ENCODE measurements at regions not wholly inside any gene's neighbourhood (a gene's known extent, or its start where the extent isn't known, plus 50 kb on each side); places are given as distances from the start of the nearest gene placed in this dataset.
"Not testable (repeated sequence)": the region's sequence is repeated elsewhere in the genome, so short reads cannot be mapped to it uniquely, and the experiment has no call there.

GRCh38 chr10:8305876-8306652 is 251.6 kb downstream of the GATA3 start:
- DNase-seq (ENCODE audit: low read depth in 2 of 2, low spot score in 1 of 2): no peak

GRCh38 chr10:8306685-8307364 is 252.3 kb downstream of the GATA3 start:
- DNase-seq (ENCODE audit: low read depth in 2 of 2, low spot score in 1 of 2): no peak

DNA sequence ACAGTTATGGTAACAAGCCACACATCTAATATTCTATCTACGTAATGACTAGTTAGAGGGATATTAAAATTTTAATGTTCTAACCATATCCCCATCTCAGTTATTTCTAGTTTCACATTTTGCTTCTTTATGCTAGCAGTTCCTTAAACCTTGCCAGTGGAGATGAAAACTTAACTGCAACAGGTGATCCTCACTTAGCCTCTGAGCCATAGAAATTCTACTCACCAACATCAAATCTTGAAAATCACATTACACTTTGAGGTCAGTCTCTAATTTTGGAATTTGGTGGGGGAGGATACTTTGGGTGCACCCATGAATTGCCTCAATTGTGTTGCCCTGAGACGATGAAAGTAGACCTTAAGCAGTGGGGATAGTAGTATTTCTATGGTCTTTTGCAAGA is 256.4 kb downstream of the GATA3 start:
- DNase-seq (ENCODE audit: low read depth in 2 of 2, low spot score in 1 of 2): no peak

DNA sequence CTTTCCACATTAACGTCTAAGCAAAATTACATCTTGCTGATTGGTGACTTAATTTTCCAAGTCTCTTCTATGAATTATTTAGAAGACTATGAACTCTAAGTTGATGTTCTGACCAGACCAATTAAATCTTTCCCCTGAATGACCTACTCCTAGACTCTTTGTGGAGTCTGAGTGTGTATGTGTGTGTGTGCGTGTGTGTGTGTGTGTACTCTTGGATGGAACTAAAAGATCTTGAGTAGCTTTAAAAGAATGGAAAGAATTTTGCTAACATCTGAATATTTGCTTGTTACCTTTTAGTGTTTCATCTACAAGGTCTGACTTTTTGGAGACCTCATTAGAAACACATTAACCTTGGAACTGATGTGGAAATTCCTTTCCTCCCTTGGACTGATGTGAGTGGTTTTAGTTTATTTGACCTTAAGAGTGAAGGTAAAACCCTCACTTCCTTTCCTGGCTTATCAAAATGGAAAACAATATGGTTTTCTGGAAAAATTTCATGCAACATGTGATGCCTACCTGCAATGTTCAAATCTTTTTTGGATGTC is 257.1 kb downstream of the GATA3 start:
- no peak for DNase-seq (ENCODE audit: low read depth in 2 of 2, low spot score in 1 of 2)

DNA sequence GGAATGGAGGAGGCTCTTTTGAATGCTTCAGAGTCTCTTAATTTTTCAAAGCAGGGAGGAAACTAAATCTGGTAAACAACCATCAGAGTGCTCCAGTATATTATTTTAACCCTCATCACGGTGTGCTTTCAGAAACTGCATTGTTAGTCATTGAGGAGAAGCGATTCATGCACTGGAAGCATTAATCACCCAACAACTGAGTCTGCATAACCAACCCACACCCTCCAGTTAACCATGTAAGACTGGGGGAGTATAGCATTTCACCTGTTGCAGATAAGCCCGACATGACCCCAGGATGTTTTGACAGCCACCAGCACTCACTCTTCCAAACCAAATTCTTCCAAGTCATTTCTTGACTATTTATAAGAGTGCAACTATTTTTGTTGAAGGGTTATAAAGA is 257.6 kb downstream of the GATA3 start:
- DNase-seq (ENCODE audit: low read depth in 2 of 2, low spot score in 1 of 2): no peak

GRCh38 chr10:8312781-8313180 is 258.3 kb downstream of the GATA3 start:
- DNase-seq (ENCODE audit: low read depth in 2 of 2, low spot score in 1 of 2): no peak

DNA sequence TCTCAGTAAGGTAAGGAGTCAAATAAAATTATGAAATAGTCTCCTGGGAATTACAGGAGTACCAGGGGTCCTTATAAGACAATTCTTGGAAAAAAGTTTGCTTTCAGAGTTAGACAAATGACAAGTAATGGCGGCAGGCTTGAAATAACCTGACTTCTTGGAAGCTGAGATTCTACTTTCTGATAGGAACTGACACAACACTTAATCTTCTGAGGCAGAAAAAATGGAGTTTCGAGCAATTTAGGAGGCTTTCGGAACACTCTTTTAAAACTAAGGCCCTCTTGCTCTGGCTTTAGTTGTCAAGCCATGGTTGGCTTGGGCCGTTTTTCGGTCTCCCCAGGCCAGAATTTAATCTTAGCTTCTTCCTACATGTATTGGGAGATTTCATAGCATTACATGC is 260.0 kb downstream of the GATA3 start:
- DNase-seq (ENCODE audit: low read depth in 2 of 2, low spot score in 1 of 2): no peak

DNA sequence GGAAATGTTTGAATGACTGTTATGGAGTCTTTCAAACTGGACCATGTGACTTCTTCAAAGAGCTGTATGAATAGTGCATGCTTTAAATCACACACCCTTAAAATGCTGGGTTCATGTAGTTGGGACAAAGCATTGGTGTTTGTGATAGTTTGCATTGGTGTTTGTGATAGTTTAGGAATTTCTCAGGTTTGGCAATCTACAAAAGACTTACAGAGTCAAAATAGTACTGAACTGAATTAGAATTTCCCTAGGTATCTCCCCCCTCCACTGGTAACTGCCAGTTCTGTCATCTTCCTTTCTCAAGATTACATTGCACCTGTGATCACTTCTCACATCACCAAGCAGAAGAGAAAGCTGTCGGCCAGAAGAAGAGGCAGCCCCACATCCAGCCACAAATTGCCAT is 261.1 kb downstream of the GATA3 start:
- no peak for DNase-seq (ENCODE audit: low read depth in 2 of 2, low spot score in 1 of 2)

GRCh38 chr10:8316284-8316683 is 261.8 kb downstream of the GATA3 start:
- DNase-seq (ENCODE audit: low read depth in 2 of 2, low spot score in 1 of 2): no peak

- not testable (repeated sequence) for DNase-seq (ENCODE audit: low read depth in 2 of 2, low spot score in 1 of 2)
Measured at GRCh38 chr10:8318429-8318828, 263.9 kb downstream of the GATA3 start.

DNA sequence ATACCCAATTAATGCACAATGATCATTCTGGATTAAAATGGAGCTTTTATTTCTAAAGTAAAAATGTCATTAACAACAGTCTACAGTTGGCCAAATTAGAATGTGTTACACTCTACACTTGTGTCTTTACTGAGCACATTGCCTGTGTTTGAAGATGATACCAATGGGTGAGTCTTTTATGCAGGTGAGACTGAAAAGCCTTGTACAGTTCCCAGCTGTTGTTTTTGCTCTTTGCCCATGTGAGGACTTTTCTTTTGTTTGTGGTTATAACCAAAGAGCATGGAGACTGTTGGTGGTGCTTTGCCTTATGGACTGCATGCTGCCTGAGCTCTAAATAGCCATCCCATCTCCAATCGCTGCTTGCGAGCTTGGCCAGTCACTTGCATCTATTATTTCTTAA is 264.5 kb downstream of the GATA3 start:
- DNase-seq (ENCODE audit: low read depth in 2 of 2, low spot score in 1 of 2): no peak

GRCh38 chr10:8319704-8320103 is 265.2 kb downstream of the GATA3 start:
- DNase-seq (ENCODE audit: low read depth in 2 of 2, low spot score in 1 of 2): no peak

- no peak for DNase-seq (ENCODE audit: low read depth in 2 of 2, low spot score in 1 of 2)
Measured at GRCh38 chr10:8321990-8322389, 267.5 kb downstream of the GATA3 start.

DNA sequence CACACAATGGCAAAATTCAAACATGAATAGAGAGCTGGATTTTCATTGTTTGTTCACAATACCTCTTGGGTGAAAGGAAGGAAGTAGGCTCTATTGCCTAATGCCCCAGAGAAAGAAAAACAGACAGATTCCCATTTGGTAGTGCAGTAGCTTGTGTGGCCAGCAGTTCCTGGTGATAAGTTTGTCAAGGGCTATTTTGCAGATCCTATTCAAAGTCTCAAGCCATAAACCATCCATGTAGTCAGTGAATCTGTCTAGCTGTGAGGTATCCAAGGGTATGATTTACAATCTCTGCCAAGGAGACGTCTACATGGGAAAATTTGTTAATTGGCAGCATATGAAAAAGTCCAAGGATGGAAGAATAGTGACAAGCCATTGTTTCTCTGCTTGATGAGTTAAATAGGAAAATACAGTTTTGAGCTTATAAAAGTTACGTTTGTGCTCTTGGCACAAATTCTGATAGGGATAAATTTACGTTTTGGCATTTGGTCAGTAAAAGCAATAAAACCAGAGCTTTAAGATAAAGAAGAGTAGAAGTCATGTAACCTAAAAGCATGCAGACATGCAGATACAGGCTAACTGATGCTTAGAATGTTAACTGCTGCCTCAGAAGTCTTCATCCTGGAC is 269.1 kb downstream of the GATA3 start:
- no peak for DNase-seq (ENCODE audit: low read depth in 2 of 2, low spot score in 1 of 2)

GRCh38 chr10:8325024-8325980 is 270.8 kb downstream of the GATA3 start:
- no peak for DNase-seq (ENCODE audit: low read depth in 2 of 2, low spot score in 1 of 2)

DNA sequence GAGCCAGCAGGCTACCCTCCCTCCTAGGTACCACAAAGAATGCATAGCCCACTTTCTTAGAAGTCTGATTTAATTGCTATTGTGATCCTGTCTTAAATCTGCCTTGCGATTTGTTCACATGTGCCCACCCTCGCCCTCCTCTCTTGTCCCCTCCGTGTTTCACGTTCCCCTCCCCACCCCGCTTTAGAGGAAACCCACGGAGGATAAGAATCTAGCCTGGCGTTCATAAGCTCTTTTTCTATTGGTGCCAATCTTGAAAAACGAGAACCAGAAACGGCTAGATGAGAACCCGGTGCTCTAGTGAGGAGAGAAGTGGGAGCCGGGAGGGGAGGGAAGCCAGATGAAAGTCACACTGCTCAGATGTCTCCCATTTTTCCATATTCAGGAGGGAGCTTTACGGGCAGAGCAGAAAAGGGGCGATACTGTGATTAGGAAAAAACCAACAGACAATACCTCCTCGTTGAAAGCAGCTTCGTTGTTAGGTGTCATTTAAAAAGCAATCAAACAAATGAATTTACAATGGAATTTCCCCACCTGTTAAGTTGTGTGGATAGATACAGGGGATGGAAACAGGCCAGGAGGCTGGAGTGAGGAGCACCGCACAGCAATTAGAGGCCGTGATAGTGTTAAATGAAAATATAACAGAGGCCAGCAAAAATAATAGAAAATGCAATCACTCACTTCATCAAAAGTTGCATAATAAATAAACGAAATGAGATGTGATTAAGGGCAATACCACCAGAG is 272.1 kb downstream of the GATA3 start:
- no peak for DNase-seq (ENCODE audit: low read depth in 2 of 2, low spot score in 1 of 2)

DNA sequence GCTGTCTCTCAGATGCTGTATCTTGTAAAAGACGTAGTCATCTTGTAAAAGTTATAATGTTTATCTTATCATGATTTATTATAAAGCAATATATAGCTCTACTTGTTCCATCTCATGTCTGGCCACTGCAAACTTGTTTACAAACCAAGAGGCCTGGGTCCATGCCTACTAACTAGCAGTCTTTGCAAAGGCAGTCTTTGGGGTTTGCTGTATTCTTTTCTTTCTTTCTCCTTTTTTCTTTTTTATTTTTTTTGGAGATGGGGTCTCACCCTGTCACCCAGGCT is 272.6 kb downstream of the GATA3 start:
- no peak for DNase-seq (ENCODE audit: low read depth in 2 of 2, low spot score in 1 of 2)

DNA sequence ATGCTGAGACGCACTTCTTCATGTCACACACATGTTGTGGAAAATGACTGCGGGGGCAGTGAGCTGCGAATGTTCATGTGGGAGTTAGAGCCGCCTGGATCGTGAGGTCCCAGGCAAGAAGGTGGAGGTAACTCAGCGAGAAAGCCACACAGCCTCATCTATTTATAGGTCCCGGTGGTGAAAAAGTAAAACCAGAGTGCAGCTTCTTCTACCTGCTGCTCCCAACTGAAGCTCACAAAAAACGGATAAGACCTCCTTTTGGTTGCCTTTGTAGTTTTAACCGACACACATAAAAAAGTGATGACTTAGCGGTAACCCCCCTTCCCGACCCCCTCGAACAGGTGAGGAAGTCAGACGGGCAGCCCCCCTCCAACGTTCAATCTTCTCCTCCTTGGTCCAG is 276.9 kb downstream of the GATA3 start:
- DNase-seq (ENCODE audit: low read depth in 2 of 2, low spot score in 1 of 2): no peak

- peak; percentile 55 to 80 for DNase-seq (ENCODE audit: low read depth in 2 of 2, low spot score in 1 of 2)
Measured at GRCh38 chr10:8331896-8332729, 277.6 kb downstream of the GATA3 start.

GRCh38 chr10:8332730-8333111 is 278.2 kb downstream of the GATA3 start:
- no peak for DNase-seq (ENCODE audit: low read depth in 2 of 2, low spot score in 1 of 2)
